Aorta (tissue), 5 donors: ENCODE measurements at regions not wholly inside any gene's neighbourhood (a gene's known extent, or its start where the extent isn't known, plus 50 kb on each side); places are given as distances from the start of the nearest gene placed in this dataset.

ENCODE experiments used
- ATAC-seq: fragments of 200-7000 bp; cut with Tn5 transposase; one replicate; pipeline ENCODE4 v1.9.1; 2022; ENCODE audit warnings: moderate library complexity; ENCODE audit not compliant: low FRiP score
- DNase-seq, 2 donors: peaks; one replicate each; pipeline ENCODE4 v3.0.0-alpha.2; 2020
- H3K27ac ChIP-seq, 2 donors: one replicate each; pipeline ENCODE4 v1.5.1; 2013; ENCODE audit warnings: low read length in 2 of 2, mild to moderate bottlenecking in 2 of 2, moderate library complexity in 2 of 2, control low read depth in 1 of 2, inconsistent platforms in 1 of 2, low read depth in 1 of 2
- H3K27me3 ChIP-seq, 2 donors: one replicate each; pipeline ENCODE4 v1.6.1; 2013; ENCODE audit warnings: control low read depth in 1 of 2, low read length in 1 of 2, mild to moderate bottlenecking in 1 of 2, moderate library complexity in 1 of 2; ENCODE audit not compliant: insufficient read depth in 2 of 2, control insufficient read depth in 1 of 2
- H3K36me3 ChIP-seq, 2 donors: one replicate each; pipeline ENCODE4 v1.6.1; 2013; ENCODE audit warnings: control low read depth in 1 of 2, low read length in 1 of 2, mild to moderate bottlenecking in 1 of 2; ENCODE audit not compliant: insufficient read depth in 2 of 2, control insufficient read depth in 1 of 2
- H3K4me1 ChIP-seq, 2 donors: one replicate each; pipeline ENCODE4 v1.6.1; 2013; ENCODE audit warnings: low read length in 2 of 2, control low read depth in 1 of 2, mild to moderate bottlenecking in 1 of 2, moderate library complexity in 1 of 2; ENCODE audit not compliant: insufficient read depth in 2 of 2, control insufficient read depth in 1 of 2
- H3K4me3 ChIP-seq, 2 donors: one replicate each; pipeline ENCODE4 v1.5.1; 2013; ENCODE audit warnings: low read length in 2 of 2, control low read depth in 1 of 2, mild to moderate bottlenecking in 1 of 2
- H3K9me3 ChIP-seq: one replicate; pipeline ENCODE4 v1.6.1; 2013; ENCODE audit warnings: mild to moderate bottlenecking, low read length; ENCODE audit not compliant: control insufficient read depth
- WGBS, 2 donors: extraction: QIAGEN DNeasy Blood & Tissue Kit; methylation state at CpG; one replicate each; pipeline ENCODE4 v1.1.7; 2013; 5-methylcytosine and 5-hydroxymethylcytosine counted together
- intact Hi-C, 2 donors: fragments of 100-400 bp; cut with DNase I; formaldehyde crosslinking; loops; one replicate each; pipeline versions ENCODE4 v1.14.2 to v1.15.0; 2022
- donor health status: healthy with polysubstance abuse.
- donor health status: Bipolar disorder and iron deficiency.
- donor health status: DM: no; HTN: no; CAD: no.
- donor health status: DM: no; HTN: no; CAD: no.
- donor health status: DM: yes; HTN: yes; CAD: no.

DNA sequence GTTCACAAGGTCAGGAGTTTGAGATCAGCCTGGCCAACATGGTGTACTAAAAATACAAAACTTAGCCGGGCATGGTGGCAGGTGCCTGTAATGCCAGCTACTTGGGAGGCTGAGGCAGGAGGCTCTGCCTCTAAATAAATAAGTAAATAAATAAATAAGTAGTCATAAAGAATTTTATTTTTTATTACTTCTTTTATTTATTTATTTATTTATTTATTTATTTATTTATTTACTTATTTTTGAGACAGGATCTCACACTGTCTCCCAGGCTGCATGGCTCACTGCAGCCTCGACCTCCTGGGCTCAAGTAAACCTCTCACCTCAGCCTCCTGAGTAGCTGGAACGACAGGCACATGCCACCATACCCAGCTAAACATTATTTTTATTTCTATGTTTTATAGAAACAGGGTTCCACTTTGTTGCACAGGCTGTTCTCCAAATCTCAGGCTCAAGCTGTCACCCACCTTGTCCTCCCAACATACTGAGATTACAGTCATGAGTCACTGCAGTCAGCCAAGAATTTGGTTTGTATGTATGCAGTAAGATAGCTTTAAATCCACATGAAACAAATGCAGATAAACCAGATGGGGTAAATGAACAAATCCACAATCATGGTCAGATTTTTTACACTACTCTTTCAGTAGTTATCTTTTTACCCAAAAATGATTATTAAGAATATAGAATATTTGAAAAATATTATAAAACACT lies 523.3 kb upstream of the RGS18 start:
- Histone ChIP-seq H3K4me3 (no peak overlapping the region), H3K36me3 (no peaks in the 10 kb centered on the region), H3K4me1 (no peaks in the 10 kb centered on the region), H3K27ac (no peak overlapping the region), H3K9me3 (no peaks in the 10 kb centered on the region), H3K27me3 (no peaks in the 10 kb centered on the region)
- 89% methylated on average over 3 of the region's 3 CpGs for WGBS, 2 donors
- ATAC-seq (no peak), DNase-seq (no peak)
- intact Hi-C loops, result no loop called here

- DNase-seq (no peak), ATAC-seq (no peak)
- H3K27me3 ChIP-seq, result no peaks in the 10 kb centered on the region
- H3K4me1 ChIP-seq, result no peaks in the 10 kb centered on the region
- H3K9me3 ChIP-seq, result no peaks in the 10 kb centered on the region
- H3K27ac ChIP-seq, result no peak overlapping the region
- no peaks in the 10 kb centered on the region for H3K36me3 ChIP-seq
- intact Hi-C loops, result no loop called here
- no peak overlapping the region for H3K4me3 ChIP-seq
These were observed 521.9 kb upstream of the RGS18 start for GRCh38 chr1:191636345-191636744.

- H3K4me1 ChIP-seq, result no peaks in the 10 kb centered on the region
- ATAC-seq, result no peak
- no peaks in the 10 kb centered on the region for H3K27me3 ChIP-seq
- intact Hi-C loops, result no loop called here
- no peaks in the 10 kb centered on the region for H3K36me3 ChIP-seq
- no peak for DNase-seq
- no peaks in the 10 kb centered on the region for H3K9me3 ChIP-seq
- no peak overlapping the region for H3K4me3 ChIP-seq
- WGBS, 2 donors, result 18 to 26% methylated on average over 9 of the region's 9 CpGs
- no peak overlapping the region for H3K27ac ChIP-seq
These were observed 516.6 kb upstream of the RGS18 start for GRCh38 chr1:191641420-191642260.

GRCh38 chr1:191643060-191643459 lies 515.2 kb upstream of the RGS18 start:
- Histone ChIP-seq H3K27ac (no peak overlapping the region), H3K9me3 (no peaks in the 10 kb centered on the region), H3K4me1 (no peaks in the 10 kb centered on the region), H3K36me3 (no peaks in the 10 kb centered on the region), H3K27me3 (no peaks in the 10 kb centered on the region), H3K4me3 (no peak overlapping the region)
- intact Hi-C loops, result no loop called here
- WGBS, 2 donors, result 89 to 95% methylated on average over 1 of the region's 1 CpG
- DNase-seq, result no peak
- ATAC-seq, result no peak

DNA sequence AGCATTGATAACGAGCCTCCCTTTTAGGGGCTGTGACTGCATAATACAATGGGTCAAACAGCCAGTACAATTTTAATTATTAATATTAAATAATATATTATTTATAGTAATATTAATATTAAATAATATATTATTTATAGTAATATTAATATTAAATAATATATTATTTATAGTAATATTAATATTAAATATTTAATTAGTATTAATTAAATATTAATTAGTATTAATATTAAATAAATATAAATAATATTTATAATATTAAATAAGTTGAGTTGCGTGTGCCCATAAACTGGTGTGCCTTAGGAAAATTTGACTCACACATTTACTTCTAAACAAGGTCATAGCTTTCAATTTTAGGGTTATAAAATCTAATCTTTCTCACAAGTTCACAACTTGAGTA lies 509.3 kb upstream of the RGS18 start:
- Histone ChIP-seq H3K36me3 (no peaks in the 10 kb centered on the region), H3K9me3 (no peaks in the 10 kb centered on the region), H3K27ac (no peak overlapping the region), H3K4me1 (peaks cover 0 to 4% of the 10 kb centered on the region in 2 donors), H3K4me3 (no peak overlapping the region), H3K27me3 (no peaks in the 10 kb centered on the region)
- 95 to 97% methylated on average over 2 of the region's 2 CpGs for WGBS, 2 donors
- no peak for ATAC-seq
- DNase-seq, result no peak
- intact Hi-C loops, result no loop called here

GRCh38 chr1:191662051-191662450 lies 496.2 kb upstream of the RGS18 start:
- Histone ChIP-seq H3K27me3 (no peaks in the 10 kb centered on the region), H3K4me3 (no peak overlapping the region), H3K4me1 (no peaks in the 10 kb centered on the region), H3K9me3 (no peaks in the 10 kb centered on the region), H3K36me3 (no peaks in the 10 kb centered on the region), H3K27ac (no peak overlapping the region)
- intact Hi-C loops, result no loop called here
- ATAC-seq, result no peak
- DNase-seq, result no peak
- WGBS, 2 donors, result 69 to 85% methylated on average over 1 of the region's 1 CpG

DNA sequence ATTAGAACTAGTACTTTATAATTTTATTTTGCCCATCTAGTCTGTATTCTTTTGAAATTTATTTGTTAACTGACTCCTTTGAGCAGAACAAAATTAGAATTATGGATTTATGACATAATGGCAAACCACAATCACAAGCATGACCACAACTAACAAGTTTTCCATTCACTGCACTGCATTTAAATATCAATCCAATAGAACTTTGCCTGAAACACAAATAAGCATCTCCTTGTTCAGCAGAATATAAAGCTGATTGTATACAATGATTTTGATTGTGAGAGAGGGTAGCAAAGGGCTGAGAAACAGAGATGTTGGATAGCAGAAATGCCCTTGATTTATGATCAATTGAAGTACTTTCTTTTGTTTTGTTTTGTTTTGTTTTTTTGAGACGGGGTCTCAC lies 495.5 kb upstream of the RGS18 start:
- ATAC-seq (no peak), DNase-seq (no peak)
- H3K36me3 ChIP-seq, result no peaks in the 10 kb centered on the region
- no peak overlapping the region for H3K4me3 ChIP-seq
- 71 to 77% methylated on average over 1 of the region's 1 CpG for WGBS, 2 donors
- H3K4me1 ChIP-seq, result no peaks in the 10 kb centered on the region
- H3K27me3 ChIP-seq, result no peaks in the 10 kb centered on the region
- no peaks in the 10 kb centered on the region for H3K9me3 ChIP-seq
- no peak overlapping the region for H3K27ac ChIP-seq
- intact Hi-C loops, result no loop called here

DNA sequence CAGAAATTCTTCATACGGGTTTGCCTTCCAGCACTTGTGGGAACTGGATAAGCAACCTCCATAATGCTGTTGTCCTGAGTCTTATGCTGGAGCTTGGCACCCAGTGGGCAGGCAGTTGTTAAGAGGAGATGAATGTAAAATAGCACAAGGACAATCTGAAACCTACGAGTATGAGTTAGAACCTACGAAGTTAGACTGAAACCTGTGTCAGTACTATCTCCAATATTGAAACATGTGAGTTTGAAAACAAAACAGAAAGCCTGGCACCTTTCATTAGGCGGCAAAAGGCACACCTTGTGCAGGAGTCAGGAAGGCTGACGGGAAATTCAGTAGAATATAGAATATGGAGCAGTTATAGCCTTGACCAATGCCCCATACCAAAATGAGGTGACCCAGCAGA lies 489.7 kb upstream of the RGS18 start:
- no peak for ATAC-seq
- intact Hi-C loops, result no loop called here
- WGBS, 2 donors, result 87 to 93% methylated on average over 5 of the region's 5 CpGs
- Histone ChIP-seq H3K4me1 (no peaks in the 10 kb centered on the region), H3K4me3 (no peak overlapping the region), H3K36me3 (no peaks in the 10 kb centered on the region), H3K9me3 (no peaks in the 10 kb centered on the region), H3K27ac (no peak overlapping the region), H3K27me3 (no peaks in the 10 kb centered on the region)
- no peak for DNase-seq

DNA sequence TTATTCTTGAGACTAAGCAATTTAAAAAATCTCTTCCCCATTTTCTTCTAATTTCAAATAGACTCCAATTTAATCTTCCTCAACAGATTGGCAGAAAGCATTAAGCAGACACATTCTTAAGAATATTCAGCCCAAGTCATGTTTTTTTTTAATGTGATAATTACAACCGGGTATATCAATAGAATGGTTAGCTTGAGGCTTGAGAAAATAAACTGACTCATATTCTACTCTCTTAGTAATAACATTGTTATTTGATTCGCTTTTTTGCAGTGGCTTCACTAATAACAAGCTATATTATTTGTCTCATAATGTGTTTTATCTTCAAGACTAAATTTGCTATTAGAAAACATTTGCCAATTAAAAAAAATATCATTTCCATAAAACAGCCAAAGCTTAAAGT lies 488.6 kb upstream of the RGS18 start:
- intact Hi-C loops, result no loop called here
- no peaks in the 10 kb centered on the region for H3K9me3 ChIP-seq
- H3K4me1 ChIP-seq, result no peaks in the 10 kb centered on the region
- ATAC-seq (no peak), DNase-seq (no peak)
- no peaks in the 10 kb centered on the region for H3K27me3 ChIP-seq
- H3K27ac ChIP-seq, result no peak overlapping the region
- WGBS, 2 donors, result 51 to 54% methylated on average over 2 of the region's 2 CpGs
- no peak overlapping the region for H3K4me3 ChIP-seq
- no peaks in the 10 kb centered on the region for H3K36me3 ChIP-seq
